DND-41 (cell line): ENCODE measurements at regions not wholly inside any gene's neighbourhood (a gene's known extent, or its start where the extent isn't known, plus 50 kb on each side); places are given as distances from the start of the nearest gene placed in this dataset.

Experiments
- CTCF ChIP-seq: IDR thresholded peaks from 2 replicates; pipeline ENCODE4 v1.5.1; 2012; ENCODE audit warnings: borderline replicate concordance, low read length, moderate library complexity, mild to moderate bottlenecking; ENCODE audit not compliant: poor library complexity, severe bottlenecking; ENCODE audit errors: extremely low read depth
- EZH2 ChIP-seq: IDR thresholded peaks from 3 replicates; pipeline ENCODE4 v1.6.1; 2012; ENCODE audit warnings: borderline replicate concordance, low read depth, mild to moderate bottlenecking, moderate library complexity, low read length, inconsistent platforms; ENCODE audit not compliant: severe bottlenecking

- TF ChIP-seq CTCF = no peak
- TF ChIP-seq EZH2 = no peak
Measured at GRCh38 chr5:112049738-112050137, 292.7 kb upstream of the NREP start.
